Parathyroid adenoma (tissue), 2 donors: ENCODE measurements at regions not wholly inside any gene's neighbourhood (a gene's known extent, or its start where the extent isn't known, plus 50 kb on each side); places are given as distances from the start of the nearest gene placed in this dataset.

ENCODE experiments used
- H2AFZ ChIP-seq: fragments of 300-600 bp; sonication (generic); one replicate; pipeline ENCODE4 v1.7.0; 2017; ENCODE audit warnings: antibody characterized with exemption, mild to moderate bottlenecking
- H3K27ac ChIP-seq: fragments of 300-600 bp; sonication (generic); one replicate; pipeline ENCODE4 v1.7.0; 2017
- H3K27me3 ChIP-seq: fragments of 300-600 bp; sonication (generic); one replicate; pipeline ENCODE4 v1.7.0; 2017; ENCODE audit warnings: low read length; ENCODE audit not compliant: control insufficient read depth, insufficient read depth
- H3K36me3 ChIP-seq: fragments of 300-600 bp; sonication (generic); one replicate; pipeline ENCODE4 v1.7.0; 2017; ENCODE audit warnings: low read length; ENCODE audit not compliant: control insufficient read depth, insufficient read depth
- H3K4me1 ChIP-seq: fragments of 300-600 bp; sonication (generic); one replicate; pipeline ENCODE4 v1.7.0; 2017; ENCODE audit warnings: control low read depth
- H3K4me2 ChIP-seq: fragments of 300-600 bp; sonication (generic); one replicate; pipeline ENCODE4 v1.7.0; 2017; ENCODE audit warnings: low read length
- H3K4me3 ChIP-seq: fragments of 300-600 bp; sonication (generic); one replicate; pipeline ENCODE4 v1.7.0; 2017; ENCODE audit warnings: low read depth, low read length
- H3K79me2 ChIP-seq: fragments of 300-600 bp; sonication (generic); one replicate; pipeline ENCODE4 v1.7.0; 2017; ENCODE audit warnings: control low read depth
- H3K9ac ChIP-seq: fragments of 300-600 bp; sonication (generic); one replicate; pipeline ENCODE4 v1.7.0; 2017; ENCODE audit warnings: mild to moderate bottlenecking
- H3K9me3 ChIP-seq: fragments of 300-600 bp; sonication (generic); one replicate; pipeline ENCODE4 v1.7.0; 2017; ENCODE audit warnings: low read length; ENCODE audit not compliant: control insufficient read depth
- TF ChIP-seq, protein P1 (sequence below): fragments of 300-600 bp; sonication (generic); IDR thresholded peaks from one replicate; pipeline ENCODE4 v1.7.0; 2017; ENCODE audit warnings: antibody characterized with exemption, mild to moderate bottlenecking
- donor health status: primary hyperparathyroidism.

DNA sequence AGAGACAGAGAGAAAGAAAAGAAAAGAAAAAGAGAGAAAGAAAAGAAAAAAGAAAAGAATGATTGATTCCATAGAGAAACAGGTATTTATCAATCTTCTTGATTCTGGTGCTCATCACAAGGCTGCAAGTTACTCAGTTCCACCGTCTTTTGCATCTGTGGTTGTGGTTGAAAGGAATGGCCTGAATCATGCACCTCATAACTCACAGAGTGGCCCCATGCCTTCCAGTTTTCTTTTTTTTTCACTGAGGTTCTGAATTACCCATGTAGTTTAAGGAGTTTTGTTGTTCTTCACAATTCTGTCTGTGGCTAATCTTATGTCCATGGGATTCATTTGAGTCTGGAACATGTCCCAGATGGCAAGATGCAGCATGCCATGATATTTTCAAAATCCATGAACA, 156.0 kb downstream of the ZNF33B start:
- no peak overlapping the region for H3K9ac ChIP-seq
- no peaks in the 10 kb centered on the region for H3K36me3 ChIP-seq
- no peak overlapping the region for H3K4me2 ChIP-seq
- TF ChIP-seq, protein P1, sequence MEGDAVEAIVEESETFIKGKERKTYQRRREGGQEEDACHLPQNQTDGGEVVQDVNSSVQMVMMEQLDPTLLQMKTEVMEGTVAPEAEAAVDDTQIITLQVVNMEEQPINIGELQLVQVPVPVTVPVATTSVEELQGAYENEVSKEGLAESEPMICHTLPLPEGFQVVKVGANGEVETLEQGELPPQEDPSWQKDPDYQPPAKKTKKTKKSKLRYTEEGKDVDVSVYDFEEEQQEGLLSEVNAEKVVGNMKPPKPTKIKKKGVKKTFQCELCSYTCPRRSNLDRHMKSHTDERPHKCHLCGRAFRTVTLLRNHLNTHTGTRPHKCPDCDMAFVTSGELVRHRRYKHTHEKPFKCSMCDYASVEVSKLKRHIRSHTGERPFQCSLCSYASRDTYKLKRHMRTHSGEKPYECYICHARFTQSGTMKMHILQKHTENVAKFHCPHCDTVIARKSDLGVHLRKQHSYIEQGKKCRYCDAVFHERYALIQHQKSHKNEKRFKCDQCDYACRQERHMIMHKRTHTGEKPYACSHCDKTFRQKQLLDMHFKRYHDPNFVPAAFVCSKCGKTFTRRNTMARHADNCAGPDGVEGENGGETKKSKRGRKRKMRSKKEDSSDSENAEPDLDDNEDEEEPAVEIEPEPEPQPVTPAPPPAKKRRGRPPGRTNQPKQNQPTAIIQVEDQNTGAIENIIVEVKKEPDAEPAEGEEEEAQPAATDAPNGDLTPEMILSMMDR, result no peak
- H2AFZ ChIP-seq, result no peak overlapping the region
- no peaks in the 10 kb centered on the region for H3K27me3 ChIP-seq
- H3K79me2 ChIP-seq, result no peaks in the 10 kb centered on the region
- no peaks in the 10 kb centered on the region for H3K9me3 ChIP-seq
- H3K27ac ChIP-seq, result no peak overlapping the region
- no peaks in the 10 kb centered on the region for H3K4me1 ChIP-seq
- H3K4me3 ChIP-seq, result no peak overlapping the region

DNA sequence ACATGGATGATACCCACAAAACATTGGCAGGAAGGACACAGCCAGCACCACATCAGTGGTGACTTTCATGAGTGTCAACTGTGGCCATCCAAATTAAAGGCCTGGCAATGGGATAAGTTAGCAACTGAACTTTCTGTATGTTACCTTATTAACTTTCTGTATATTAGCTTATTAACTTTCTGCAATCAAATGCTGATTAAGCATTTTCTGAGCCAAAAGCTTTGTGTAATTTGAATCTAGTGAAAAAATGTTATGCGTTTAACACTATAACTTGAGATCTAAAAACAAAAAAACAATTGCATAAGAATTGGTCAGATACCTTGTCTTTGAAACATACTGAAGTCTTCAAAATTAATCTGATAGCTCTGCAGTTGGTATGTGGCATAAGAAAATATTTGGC, 159.3 kb downstream of the ZNF33B start:
- H2AFZ ChIP-seq, result no peak overlapping the region
- no peaks in the 10 kb centered on the region for H3K79me2 ChIP-seq

GRCh38 chr10:42477170-42477569, 161.2 kb downstream of the ZNF33B start:
- TF ChIP-seq, protein P1, result no peak
- no peak overlapping the region for H3K27ac ChIP-seq
- no peak overlapping the region for H3K9ac ChIP-seq
- no peaks in the 10 kb centered on the region for H3K27me3 ChIP-seq
- H3K4me1 ChIP-seq, result no peaks in the 10 kb centered on the region
- no peaks in the 10 kb centered on the region for H3K79me2 ChIP-seq
- H3K4me3 ChIP-seq, result no peak overlapping the region
- H2AFZ ChIP-seq, result no peak overlapping the region
- H3K4me2 ChIP-seq, result no peak overlapping the region
- no peaks in the 10 kb centered on the region for H3K36me3 ChIP-seq
- no peaks in the 10 kb centered on the region for H3K9me3 ChIP-seq

More for the DNA sequence above, 159.3 kb downstream of the ZNF33B start:
- H3K4me2 ChIP-seq, result no peak overlapping the region
- H3K27me3 ChIP-seq, result no peaks in the 10 kb centered on the region
- H3K4me1 ChIP-seq, result no peaks in the 10 kb centered on the region
- no peak overlapping the region for H3K27ac ChIP-seq
- TF ChIP-seq, protein P1, result no peak
- H3K9me3 ChIP-seq, result no peaks in the 10 kb centered on the region
- H3K36me3 ChIP-seq, result no peaks in the 10 kb centered on the region
- H3K4me3 ChIP-seq, result no peak overlapping the region
- no peak overlapping the region for H3K9ac ChIP-seq

GRCh38 chr10:42476101-42476500, 162.3 kb downstream of the ZNF33B start:
- H3K9ac ChIP-seq, result no peak overlapping the region
- H3K4me3 ChIP-seq, result peak overlapping the region; percentile 59

More at GRCh38 chr10:42476101-42476500, 162.3 kb downstream of the ZNF33B start:
- no peak overlapping the region for H2AFZ ChIP-seq
- TF ChIP-seq, protein P1, result no peak
- H3K27me3 ChIP-seq, result no peaks in the 10 kb centered on the region
- H3K4me2 ChIP-seq, result peak overlapping the region; percentile 56
- H3K4me1 ChIP-seq, result no peaks in the 10 kb centered on the region
- no peaks in the 10 kb centered on the region for H3K9me3 ChIP-seq
- H3K79me2 ChIP-seq, result no peaks in the 10 kb centered on the region
- no peak overlapping the region for H3K27ac ChIP-seq
- no peaks in the 10 kb centered on the region for H3K36me3 ChIP-seq
